H9 (cell line): ENCODE measurements at regions not wholly inside any gene's neighbourhood (a gene's known extent, or its start where the extent isn't known, plus 50 kb on each side); places are given as distances from the start of the nearest gene placed in this dataset.

Source experiments
- DNase-seq: peaks from one replicate; pipeline ENCODE4 v3.0.0-alpha.2; 2017
- H2AFZ ChIP-seq: one replicate; pipeline ENCODE4 v1.6.1; 2013; ENCODE audit warnings: mild to moderate bottlenecking, low read length, control low read depth, moderate library complexity
- H2AK5ac ChIP-seq: 2 replicates; pipeline ENCODE4 v1.6.1; 2013; ENCODE audit warnings: low read length, control low read depth, mixed read lengths; ENCODE audit not compliant: insufficient read length
- H2BK120ac ChIP-seq: one replicate; pipeline ENCODE4 v1.6.1; 2013; ENCODE audit warnings: low read depth, mild to moderate bottlenecking, low read length, control low read depth, inconsistent platforms; ENCODE audit not compliant: poor library complexity, severe bottlenecking
- H2BK12ac ChIP-seq: 2 replicates; pipeline ENCODE4 v1.6.1; 2013; ENCODE audit warnings: low read length, control low read depth, mixed read lengths, low read depth; ENCODE audit not compliant: insufficient read length
- H2BK15ac ChIP-seq: 2 replicates; pipeline ENCODE4 v1.6.1; 2013; ENCODE audit warnings: low read depth, low read length, control low read depth
- H2BK20ac ChIP-seq: one replicate; pipeline ENCODE4 v1.6.1; 2013; ENCODE audit warnings: low read depth, mild to moderate bottlenecking, low read length, control low read depth, inconsistent platforms; ENCODE audit not compliant: poor library complexity, severe bottlenecking
- H2BK5ac ChIP-seq: 2 replicates; pipeline ENCODE4 v1.6.1; 2013; ENCODE audit warnings: low read length, control low read depth, mixed read lengths; ENCODE audit not compliant: insufficient read length
- H3K14ac ChIP-seq: 2 replicates; pipeline ENCODE4 v1.6.1; 2013; ENCODE audit warnings: low read length, control low read depth; ENCODE audit not compliant: insufficient read depth
- H3K18ac ChIP-seq: 2 replicates; pipeline ENCODE4 v1.6.1; 2013; ENCODE audit warnings: low read depth, mild to moderate bottlenecking, mixed read lengths, low read length, control low read depth; ENCODE audit not compliant: insufficient read length
- H3K23ac ChIP-seq: 2 replicates; pipeline ENCODE4 v1.6.1; 2013; ENCODE audit warnings: low read length, control low read depth, mixed read lengths, low read depth; ENCODE audit not compliant: insufficient read length
- H3K23me2 ChIP-seq: 2 replicates; pipeline ENCODE4 v1.6.1; 2013; ENCODE audit warnings: low read depth, mild to moderate bottlenecking, mixed read lengths, low read length, control low read depth; ENCODE audit not compliant: insufficient read length, poor library complexity, severe bottlenecking
- H3K27ac ChIP-seq: 2 replicates; pipeline ENCODE4 v1.5.1; 2013; ENCODE audit warnings: low read length, control low read depth, mixed read lengths, low read depth; ENCODE audit not compliant: insufficient read length
- H3K27me3 ChIP-seq: 2 replicates; pipeline ENCODE4 v1.6.1; 2013; ENCODE audit warnings: low read length, control low read depth, inconsistent platforms; ENCODE audit not compliant: insufficient read depth
- H3K4ac ChIP-seq: 2 replicates; pipeline ENCODE4 v1.6.1; 2013; ENCODE audit warnings: low read depth, mild to moderate bottlenecking, control low read depth, inconsistent platforms, low read length, moderate library complexity
- H3K4me1 ChIP-seq: 2 replicates; pipeline ENCODE4 v1.6.1; 2013; ENCODE audit warnings: low read length, control low read depth, inconsistent platforms; ENCODE audit not compliant: insufficient read depth
- H3K4me2 ChIP-seq: 2 replicates; pipeline ENCODE4 v1.6.1; 2013; ENCODE audit warnings: low read length, control low read depth, mixed read lengths; ENCODE audit not compliant: insufficient read length, insufficient read depth
- H3K56ac ChIP-seq: 2 replicates; pipeline ENCODE4 v1.6.1; 2013; ENCODE audit warnings: low read depth, mild to moderate bottlenecking, mixed read lengths, low read length, control low read depth; ENCODE audit not compliant: insufficient read length
- H3K79me1 ChIP-seq: 2 replicates; pipeline ENCODE4 v1.6.1; 2013; ENCODE audit warnings: low read depth, mild to moderate bottlenecking, moderate library complexity, low read length, control low read depth, inconsistent platforms; ENCODE audit not compliant: insufficient read depth, poor library complexity, severe bottlenecking
- H3K79me2 ChIP-seq: 2 replicates; pipeline ENCODE4 v1.6.1; 2013; ENCODE audit warnings: low read length, control low read depth, inconsistent platforms; ENCODE audit not compliant: insufficient read depth
- H3K9ac ChIP-seq: 2 replicates; pipeline ENCODE4 v1.6.1; 2013; ENCODE audit warnings: low read length, control low read depth, mixed read lengths; ENCODE audit not compliant: insufficient read length; ENCODE audit errors: extremely low read depth
- H3K9me3 ChIP-seq: one replicate; pipeline ENCODE4 v1.6.1; 2013; ENCODE audit warnings: low read depth, low read length, inconsistent platforms; ENCODE audit not compliant: control insufficient read depth
- H3T11ph ChIP-seq: one replicate; pipeline ENCODE4 v1.6.1; 2013; ENCODE audit warnings: mild to moderate bottlenecking, low read length, control low read depth, inconsistent platforms
- H4K20me1 ChIP-seq: one replicate; pipeline ENCODE4 v1.6.1; 2013; ENCODE audit not compliant: control insufficient read depth, insufficient read length, insufficient read depth
- H4K5ac ChIP-seq: 2 replicates; pipeline ENCODE4 v1.6.1; 2013; ENCODE audit warnings: low read depth, mild to moderate bottlenecking, mixed read lengths, low read length, control low read depth; ENCODE audit not compliant: insufficient read length
- H4K8ac ChIP-seq: replicated peaks from 2 replicates; pipeline ENCODE4 v1.6.1; 2013; ENCODE audit warnings: low read length, control low read depth, mixed read lengths, low read depth; ENCODE audit not compliant: insufficient read length
- H4K91ac ChIP-seq: 2 replicates; pipeline ENCODE4 v1.6.1; 2013; ENCODE audit warnings: low read depth, mild to moderate bottlenecking, moderate library complexity, mixed read lengths, low read length, control low read depth; ENCODE audit not compliant: insufficient read length
- H3K27ac Mint-ChIP-seq, 3 experiments: 2 replicates in 2 of 3; 3 replicates in 1 of 3; pipeline ENCODE4 v1.8.0; 2020 to 2021; ENCODE audit warnings: mixed read lengths in 3 of 3, mild to moderate bottlenecking in 1 of 3, moderate library complexity in 1 of 3
- H3K27me3 Mint-ChIP-seq: 2 replicates; pipeline ENCODE4 v1.8.0; 2021; ENCODE audit warnings: low read depth, mild to moderate bottlenecking, moderate library complexity, mixed read lengths
- H3K36me3 Mint-ChIP-seq, 3 experiments: 2 replicates in 2 of 3; 3 replicates in 1 of 3; pipeline ENCODE4 v1.8.0; 2020 to 2021; ENCODE audit warnings: low read depth in 3 of 3, mixed read lengths in 3 of 3; ENCODE audit not compliant: insufficient read depth in 1 of 3
- H3K4me1 Mint-ChIP-seq, 2 experiments: 2 replicates each; pipeline ENCODE4 v1.8.0; 2020; ENCODE audit warnings: mixed read lengths in 2 of 2
- H3K4me3 Mint-ChIP-seq, 2 experiments: 2 replicates in 1 of 2; 3 replicates in 1 of 2; pipeline ENCODE4 v1.8.0; 2020 to 2021; ENCODE audit warnings: mild to moderate bottlenecking in 2 of 2, mixed read lengths in 2 of 2, moderate library complexity in 1 of 2
- H3K9me3 Mint-ChIP-seq, 2 experiments: 2 replicates in 1 of 2; 3 replicates in 1 of 2; pipeline ENCODE4 v1.8.0; 2020; ENCODE audit warnings: mild to moderate bottlenecking in 2 of 2, mixed read lengths in 2 of 2, moderate library complexity in 1 of 2
- CTCF ChIP-seq: fragments of 200-600 bp; sonication (generic); conservative IDR thresholded peaks from 3 replicates; pipeline ENCODE4 v1.8.0; 2021; ENCODE audit warnings: antibody characterized with exemption, mild to moderate bottlenecking
- WGBS: extraction: QIAGEN DNeasy Blood & Tissue Kit; methylation state at CpG from one replicate; pipeline ENCODE4 v1.1.7; 2013; ENCODE audit warnings: missing lambda C conversion rate, low lambda C conversion rate, mixed read lengths; ENCODE audit not compliant: insufficient read length; ENCODE audit errors: extremely low coverage; 5-methylcytosine and 5-hydroxymethylcytosine counted together

- H3K36me3 Mint-ChIP-seq: no peaks in the 10 kb centered on the region
- no peak overlapping the region for H2AFZ ChIP-seq
- H3K9me3 ChIP-seq: no peaks in the 10 kb centered on the region
- H3K56ac ChIP-seq: no peak overlapping the region
- no peak overlapping the region for H3K18ac ChIP-seq
- H3K23me2 ChIP-seq: no peaks in the 10 kb centered on the region
- no peaks in the 10 kb centered on the region for H3K9me3 Mint-ChIP-seq
- H2BK5ac ChIP-seq: no peak overlapping the region
- no peak overlapping the region for H2BK120ac ChIP-seq
- no peaks in the 10 kb centered on the region for H3K4me1 ChIP-seq
- H3K4ac ChIP-seq: no peak overlapping the region
- no peaks in the 10 kb centered on the region for H3K27me3 Mint-ChIP-seq
- no peak overlapping the region for H2BK12ac ChIP-seq
- no peak overlapping the region for H2BK15ac ChIP-seq
- no peaks in the 10 kb centered on the region for H3K4me1 Mint-ChIP-seq
- no peak for DNase-seq
- H3K4me3 Mint-ChIP-seq: no peak overlapping the region
- H3K23ac ChIP-seq: no peak overlapping the region
- no peak overlapping the region for H2BK20ac ChIP-seq
- no peak overlapping the region for H3K4me2 ChIP-seq
- no CpG with 5 or more reads among the region's 1 CpG for WGBS
- H3K14ac ChIP-seq: no peak overlapping the region
- H3K27ac Mint-ChIP-seq: no peak overlapping the region
- no peaks in the 10 kb centered on the region for H3K79me2 ChIP-seq
- H3K27ac ChIP-seq: no peak overlapping the region
- no peak overlapping the region for H4K5ac ChIP-seq
- no peak overlapping the region for H3T11ph ChIP-seq
- H3K9ac ChIP-seq: no peak overlapping the region
- H3K79me1 ChIP-seq: no peaks in the 10 kb centered on the region
- H4K20me1 ChIP-seq: no peaks in the 10 kb centered on the region
- TF ChIP-seq CTCF: no peak
- no peaks in the 10 kb centered on the region for H3K27me3 ChIP-seq
- H4K91ac ChIP-seq: no peak overlapping the region
- no peak overlapping the region for H2AK5ac ChIP-seq
- H4K8ac ChIP-seq: no peak overlapping the region
Observed at GRCh38 chr7:81583090-81583489, 186.8 kb downstream of the HGF start.
